HFFc6 (cell line): ENCODE measurements at regions not wholly inside any gene's neighbourhood (a gene's known extent, or its start where the extent isn't known, plus 50 kb on each side); places are given as distances from the start of the nearest gene placed in this dataset.

Experiments used
- DNase-seq: peaks from one replicate; pipeline ENCODE4 v3.0.0-alpha.2; 2018
- H3K27ac Mint-ChIP-seq: 2 replicates; pipeline ENCODE4 v1.8.0; 2020; ENCODE audit warnings: mild to moderate bottlenecking, mixed read lengths
- H3K27me3 Mint-ChIP-seq: 2 replicates; pipeline ENCODE4 v1.8.0; 2021; ENCODE audit warnings: mild to moderate bottlenecking, moderate library complexity, mixed read lengths; ENCODE audit not compliant: insufficient read depth
- H3K36me3 Mint-ChIP-seq: 2 replicates; pipeline ENCODE4 v1.8.0; 2021; ENCODE audit warnings: low read depth, mixed read lengths
- H3K4me1 Mint-ChIP-seq: 2 replicates; pipeline ENCODE4 v1.8.0; 2020; ENCODE audit warnings: low read depth, mixed read lengths
- H3K4me3 Mint-ChIP-seq: 2 replicates; pipeline ENCODE4 v1.8.0; 2020; ENCODE audit warnings: mild to moderate bottlenecking, moderate library complexity, mixed read lengths
- H3K9me3 Mint-ChIP-seq: 2 replicates; pipeline ENCODE4 v1.8.0; 2020; ENCODE audit warnings: mild to moderate bottlenecking, mixed read lengths
- CTCF ChIP-seq: fragments of 200-600 bp; sonication (generic); IDR thresholded peaks from 2 replicates; pipeline ENCODE4 v1.5.0; 2021; ENCODE audit warnings: antibody characterized with exemption, mild to moderate bottlenecking

- DNase-seq = no peak
- no peak for TF ChIP-seq CTCF
- Mint-ChIP-seq H3K4me1 (no peaks in the 10 kb centered on the region), H3K9me3 (peaks cover 19% of the 10 kb centered on the region; the same call in 1 of the 2 replicates), H3K27me3 (peaks cover 1% of the 10 kb centered on the region), H3K27ac (no peak overlapping the region), H3K4me3 (no peak overlapping the region), H3K36me3 (no peaks in the 10 kb centered on the region; the same call in 1 of the 2 replicates)
Observed at GRCh38 chr5:124462751-124463150, 283.7 kb downstream of the ZNF608 start.

- no peak for TF ChIP-seq CTCF
- H3K36me3 Mint-ChIP-seq = no peaks in the 10 kb centered on the region; the same call in 1 of the 2 replicates
- H3K27ac Mint-ChIP-seq = no peak overlapping the region
- H3K27me3 Mint-ChIP-seq = peaks cover 1% of the 10 kb centered on the region
- no peak for DNase-seq
- no peaks in the 10 kb centered on the region for H3K4me1 Mint-ChIP-seq
- peaks cover 19% of the 10 kb centered on the region; the same call in 1 of the 2 replicates for H3K9me3 Mint-ChIP-seq
- no peak overlapping the region for H3K4me3 Mint-ChIP-seq
Observed at GRCh38 chr5:124461941-124462340, 284.5 kb downstream of the ZNF608 start.

GRCh38 chr5:124461157-124461556 lies 285.3 kb downstream of the ZNF608 start:
- Mint-ChIP-seq H3K9me3 (peaks cover 19% of the 10 kb centered on the region; the same call in 1 of the 2 replicates), H3K27ac (no peak overlapping the region), H3K27me3 (peaks cover 1% of the 10 kb centered on the region), H3K4me3 (no peak overlapping the region), H3K36me3 (no peaks in the 10 kb centered on the region; the same call in 1 of the 2 replicates), H3K4me1 (no peaks in the 10 kb centered on the region)
- TF ChIP-seq CTCF = no peak
- no peak for DNase-seq

GRCh38 chr5:124460642-124461041 lies 285.8 kb downstream of the ZNF608 start:
- no peak for DNase-seq
- H3K4me3 Mint-ChIP-seq = no peak overlapping the region
- H3K36me3 Mint-ChIP-seq = no peaks in the 10 kb centered on the region; the same call in 1 of the 2 replicates
- TF ChIP-seq CTCF = no peak
- H3K27ac Mint-ChIP-seq = no peak overlapping the region
- peaks cover 19% of the 10 kb centered on the region; the same call in 1 of the 2 replicates for H3K9me3 Mint-ChIP-seq
- no peaks in the 10 kb centered on the region for H3K4me1 Mint-ChIP-seq
- peaks cover 1% of the 10 kb centered on the region for H3K27me3 Mint-ChIP-seq

- no peak for DNase-seq
- peaks cover 1% of the 10 kb centered on the region for H3K27me3 Mint-ChIP-seq
- H3K36me3 Mint-ChIP-seq = no peaks in the 10 kb centered on the region; the same call in 1 of the 2 replicates
- TF ChIP-seq CTCF = no peak
- H3K27ac Mint-ChIP-seq = no peak overlapping the region
- H3K9me3 Mint-ChIP-seq = peaks cover 19% of the 10 kb centered on the region; the same call in 1 of the 2 replicates
- H3K4me1 Mint-ChIP-seq = no peaks in the 10 kb centered on the region
- H3K4me3 Mint-ChIP-seq = no peak overlapping the region
Observed at GRCh38 chr5:124459984-124460383, 286.5 kb downstream of the ZNF608 start.
